C4-2B (cell line): ENCODE measurements at regions not wholly inside any gene's neighbourhood (a gene's known extent, or its start where the extent isn't known, plus 50 kb on each side); places are given as distances from the start of the nearest gene placed in this dataset.

Experiments used
- H3K27ac ChIP-seq: fragments of 450-650 bp; 2 replicates; pipeline ENCODE4 v1.5.1; 2017
- CTCF ChIP-seq: fragments of 450-650 bp; conservative IDR thresholded peaks from 2 replicates; pipeline ENCODE4 v1.5.1; 2017; ENCODE audit warnings: mild to moderate bottlenecking
- ZFX ChIP-seq: fragments of 450-650 bp; IDR thresholded peaks from 2 replicates; pipeline ENCODE4 v1.6.1; 2017

GRCh38 chr11:92558323-92558722 is 333.7 kb downstream of the FAT3 start:
- H3K27ac ChIP-seq = no peak overlapping the region
- TF ChIP-seq CTCF = no peak
- no peak for TF ChIP-seq ZFX

- TF ChIP-seq CTCF (no peak), ZFX (no peak)
- H3K27ac ChIP-seq = no peak overlapping the region
Measured at GRCh38 chr11:92569726-92570125, 345.1 kb downstream of the FAT3 start.

GRCh38 chr11:92572559-92572958 is 347.9 kb downstream of the FAT3 start:
- H3K27ac ChIP-seq = no peak overlapping the region
- TF ChIP-seq ZFX = no peak
- TF ChIP-seq CTCF = no peak

- no peak overlapping the region for H3K27ac ChIP-seq
- TF ChIP-seq ZFX (no peak), CTCF (no peak)
Measured at GRCh38 chr11:92576315-92576714, 351.7 kb downstream of the FAT3 start.

- TF ChIP-seq CTCF = no peak
- no peak for TF ChIP-seq ZFX
Measured at GRCh38 chr11:92580908-92581307, 356.3 kb downstream of the FAT3 start.

GRCh38 chr11:92588393-92588792 is 363.8 kb downstream of the FAT3 start:
- H3K27ac ChIP-seq = no peak overlapping the region
- TF ChIP-seq CTCF (no peak), ZFX (no peak)

More at GRCh38 chr11:92580908-92581307, 356.3 kb downstream of the FAT3 start:
- H3K27ac ChIP-seq = no peak overlapping the region

GRCh38 chr11:92589512-92589911 is 364.9 kb downstream of the FAT3 start:
- TF ChIP-seq CTCF (no peak), ZFX (no peak)

More at GRCh38 chr11:92589512-92589911, 364.9 kb downstream of the FAT3 start:
- no peak overlapping the region for H3K27ac ChIP-seq
